GM18505 (cell line): ENCODE measurements at regions not wholly inside any gene's neighbourhood (a gene's known extent, or its start where the extent isn't known, plus 50 kb on each side); places are given as distances from the start of the nearest gene placed in this dataset.

Experiments used
- ATAC-seq: cut with Tn5 transposase; IDR thresholded peaks from one replicate; pipeline ENCODE4 v1.9.1; 2021; ENCODE audit not compliant: unreplicated experiment
- POLR2A ChIP-seq: IDR thresholded peaks from 4 replicates; pipeline ENCODE4 v1.6.1; 2011; ENCODE audit warnings: borderline replicate concordance; ENCODE audit not compliant: insufficient read depth, insufficient read length; ENCODE audit errors: extremely low read depth

GRCh38 chr16:73572135-73572828 is 524.4 kb upstream of the ZFHX3 start:
- ATAC-seq, result no peak

GRCh38 chr16:73569266-73569980 is 521.5 kb upstream of the ZFHX3 start:
- no peak for TF ChIP-seq POLR2A
- no peak for ATAC-seq

More at GRCh38 chr16:73572135-73572828, 524.4 kb upstream of the ZFHX3 start:
- TF ChIP-seq POLR2A, result no peak

GRCh38 chr16:73568769-73569168 is 520.8 kb upstream of the ZFHX3 start:
- ATAC-seq, result no peak
- no peak for TF ChIP-seq POLR2A

GRCh38 chr16:73565925-73566324 is 518.0 kb upstream of the ZFHX3 start:
- no peak for TF ChIP-seq POLR2A
- no peak for ATAC-seq

- ATAC-seq, result no peak
Observed at GRCh38 chr16:73565263-73565662, 517.3 kb upstream of the ZFHX3 start.

GRCh38 chr16:73563709-73564108 is 515.8 kb upstream of the ZFHX3 start:
- no peak for ATAC-seq
- no peak for TF ChIP-seq POLR2A

More at GRCh38 chr16:73565263-73565662, 517.3 kb upstream of the ZFHX3 start:
- no peak for TF ChIP-seq POLR2A

GRCh38 chr16:73560497-73560896 is 512.6 kb upstream of the ZFHX3 start:
- ATAC-seq, result no peak
- no peak for TF ChIP-seq POLR2A

- no peak for TF ChIP-seq POLR2A
- no peak for ATAC-seq
Observed at GRCh38 chr16:73558219-73558618, 510.3 kb upstream of the ZFHX3 start.

- TF ChIP-seq POLR2A, result no peak
Observed at GRCh38 chr16:73553941-73554660, 506.2 kb upstream of the ZFHX3 start.

GRCh38 chr16:73549984-73550631 is 502.2 kb upstream of the ZFHX3 start:
- ATAC-seq, result no peak
- TF ChIP-seq POLR2A, result no peak

More at GRCh38 chr16:73553941-73554660, 506.2 kb upstream of the ZFHX3 start:
- no peak for ATAC-seq

GRCh38 chr16:73547552-73548403 is 499.9 kb upstream of the ZFHX3 start:
- TF ChIP-seq POLR2A, result no peak
- no peak for ATAC-seq

- ATAC-seq, result no peak
- TF ChIP-seq POLR2A, result no peak
Observed at GRCh38 chr16:73546341-73546845, 498.5 kb upstream of the ZFHX3 start.
